Kidney epithelial cell (primary cell): ENCODE measurements at regions not wholly inside any gene's neighbourhood (a gene's known extent, or its start where the extent isn't known, plus 50 kb on each side); places are given as distances from the start of the nearest gene placed in this dataset.

ENCODE experiments used
- DNase-seq: peaks from one replicate; pipeline ENCODE4 v3.0.0-alpha.2; 2010; ENCODE audit warnings: low read depth
- H3K27me3 ChIP-seq: 2 replicates; pipeline ENCODE4 v1.6.0; 2011; ENCODE audit warnings: low read length; ENCODE audit not compliant: control insufficient read depth, insufficient read depth
- H3K36me3 ChIP-seq: 2 replicates; pipeline ENCODE4 v1.5.1; 2011; ENCODE audit warnings: low read length; ENCODE audit not compliant: control insufficient read depth, insufficient read depth
- H3K4me3 ChIP-seq: 2 replicates; pipeline ENCODE4 v1.5.1; 2011; ENCODE audit warnings: low read depth, mild to moderate bottlenecking, control low read depth, low read length
- CTCF ChIP-seq: IDR thresholded peaks from 2 replicates; pipeline ENCODE4 v1.5.1; 2011; ENCODE audit warnings: mild to moderate bottlenecking, moderate library complexity, low read length, control low read depth, inconsistent platforms; ENCODE audit not compliant: insufficient read depth, poor library complexity, severe bottlenecking

DNA sequence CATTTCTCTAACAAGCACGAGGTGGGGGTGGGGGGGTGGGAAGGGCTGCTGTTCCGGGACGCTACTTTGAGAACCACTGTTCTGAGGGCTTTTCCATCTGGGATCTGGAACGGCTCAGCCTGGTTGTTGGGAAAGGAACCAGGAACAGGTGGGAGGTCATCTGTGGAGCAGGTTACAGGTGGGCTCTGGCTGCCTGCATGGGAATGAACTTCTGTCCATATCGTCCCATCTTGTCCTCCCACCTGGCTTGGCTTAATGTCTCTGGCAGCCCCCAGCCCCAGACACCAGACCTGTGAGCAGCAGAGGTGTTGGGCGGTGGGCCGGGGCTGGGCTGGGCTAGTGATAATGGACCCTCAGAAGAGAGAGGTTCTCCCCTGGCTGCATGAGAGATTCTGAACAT, 69.4 kb upstream of the TARDBP start:
- no peak for TF ChIP-seq CTCF
- no peaks in the 10 kb centered on the region for H3K36me3 ChIP-seq
- peaks cover 37% of the 10 kb centered on the region for H3K27me3 ChIP-seq
- no peak for DNase-seq
- H3K4me3 ChIP-seq = no peak overlapping the region

DNA sequence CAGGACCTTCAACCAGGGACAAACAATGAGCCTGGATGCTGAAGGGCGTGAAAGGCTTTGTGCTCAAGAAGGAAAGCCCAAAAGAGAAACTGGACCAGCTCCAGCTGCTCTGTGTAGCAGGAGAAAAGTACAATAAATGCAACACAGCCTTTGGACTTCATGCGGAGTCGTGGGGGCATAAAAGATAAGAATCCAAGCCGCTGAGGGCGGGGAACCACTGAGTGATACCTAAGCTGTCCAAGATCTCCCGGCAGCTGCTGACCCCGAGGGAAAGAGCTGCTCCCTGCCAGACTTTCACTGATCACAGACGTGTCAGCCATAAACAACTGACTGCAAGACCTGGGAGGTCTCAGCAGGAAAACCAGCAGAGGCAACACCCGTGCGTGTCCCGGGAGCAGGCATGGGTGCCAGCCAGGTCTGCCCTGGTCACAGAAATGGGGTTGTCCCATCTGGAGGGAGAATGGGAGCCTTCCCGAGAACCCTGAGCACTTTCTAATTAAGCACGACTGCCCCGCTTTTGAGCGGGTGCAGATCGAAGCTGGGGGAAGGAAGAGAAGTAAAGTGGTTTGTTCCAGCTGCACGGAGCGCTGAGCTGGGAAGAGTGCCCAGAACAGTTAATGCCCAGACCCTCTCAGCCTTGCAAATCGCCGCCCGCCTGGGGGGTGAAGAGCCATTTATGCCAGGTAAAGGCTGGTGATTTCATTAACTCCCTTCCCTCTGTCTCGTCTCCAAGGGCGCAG, 68.3 kb upstream of the TARDBP start:
- H3K4me3 ChIP-seq = no peak overlapping the region
- no peak for TF ChIP-seq CTCF
- no peak for DNase-seq
- H3K36me3 ChIP-seq = no peaks in the 10 kb centered on the region
- H3K27me3 ChIP-seq = peaks cover 29% of the 10 kb centered on the region

GRCh38 chr1:10945991-10946509, 66.4 kb upstream of the TARDBP start:
- Histone ChIP-seq H3K4me3 (no peak overlapping the region), H3K36me3 (no peaks in the 10 kb centered on the region), H3K27me3 (peaks cover 20% of the 10 kb centered on the region)
- no peak for TF ChIP-seq CTCF
- no peak for DNase-seq

- TF ChIP-seq CTCF = no peak
- Histone ChIP-seq H3K4me3 (no peak overlapping the region), H3K27me3 (peaks cover 19% of the 10 kb centered on the region), H3K36me3 (no peaks in the 10 kb centered on the region)
- no peak for DNase-seq
These were observed 65.3 kb upstream of the TARDBP start for GRCh38 chr1:10947181-10947580.

GRCh38 chr1:10947691-10948462, 64.6 kb upstream of the TARDBP start:
- no peak for TF ChIP-seq CTCF
- no peak for DNase-seq
- no peak overlapping the region for H3K4me3 ChIP-seq
- peaks cover 14% of the 10 kb centered on the region for H3K27me3 ChIP-seq
- H3K36me3 ChIP-seq = no peaks in the 10 kb centered on the region
